Testis (tissue), 2 donors: ENCODE measurements at regions not wholly inside any gene's neighbourhood (a gene's known extent, or its start where the extent isn't known, plus 50 kb on each side); places are given as distances from the start of the nearest gene placed in this dataset.

Experiments used
- CTCF ChIP-seq, 3 experiments: fragments of 450-650 bp in 2 of 3; fragments of 200-600 bp in 1 of 3; sonication (generic) in 1 of 3; IDR thresholded peaks; one replicate each; pipeline ENCODE4 v1.5.1; 2016 to 2019; ENCODE audit warnings: antibody characterized with exemption in 3 of 3, mild to moderate bottlenecking in 2 of 3, moderate library complexity in 1 of 3
- POLR2A ChIP-seq: fragments of 450-650 bp; IDR thresholded peaks from one replicate; pipeline ENCODE4 v1.6.1; 2017; ENCODE audit warnings: antibody characterized with exemption, mild to moderate bottlenecking, moderate library complexity

- no peak for TF ChIP-seq CTCF (IDR thresholded peaks at IDR 0.05)
- no peak for TF ChIP-seq POLR2A
Observed at GRCh38 chr6:56734335-56734734, 91.6 kb upstream of the DST start.
